WTC11 (cell line): ENCODE measurements at regions not wholly inside any gene's neighbourhood (a gene's known extent, or its start where the extent isn't known, plus 50 kb on each side); places are given as distances from the start of the nearest gene placed in this dataset.

Source experiments
- CREM ChIP-seq: sonication (generic); formaldehyde crosslinking; IDR thresholded peaks from 2 replicates; pipeline ENCODE4 v1.8.1; 2022; ENCODE audit warnings: mild to moderate bottlenecking, missing genetic modification reagents, moderate library complexity
- CTCF ChIP-seq: fragments of 200-600 bp; IDR thresholded peaks from 2 replicates; pipeline ENCODE4 v1.8.0; 2022; ENCODE audit warnings: antibody characterized with exemption
- FOXP1 ChIP-seq: sonication (generic); formaldehyde crosslinking; IDR thresholded peaks from 2 replicates; pipeline ENCODE4 v1.8.0; 2022; ENCODE audit warnings: missing genetic modification reagents, mild to moderate bottlenecking, moderate library complexity, borderline replicate concordance
- FOXP4 ChIP-seq: sonication (generic); formaldehyde crosslinking; IDR thresholded peaks from 2 replicates; pipeline ENCODE4 v1.8.0; 2022; ENCODE audit warnings: mild to moderate bottlenecking, missing genetic modification reagents
- JUN ChIP-seq: sonication (generic); formaldehyde crosslinking; IDR thresholded peaks from 2 replicates; pipeline ENCODE4 v1.8.0; 2023; ENCODE audit warnings: mild to moderate bottlenecking, missing genetic modification reagents
- MAX ChIP-seq: sonication (generic); formaldehyde crosslinking; IDR thresholded peaks from 2 replicates; pipeline ENCODE4 v1.8.0; 2022; ENCODE audit warnings: mild to moderate bottlenecking, missing genetic modification reagents
- NFYB ChIP-seq: sonication (generic); formaldehyde crosslinking; conservative IDR thresholded peaks from 2 replicates; pipeline ENCODE4 v1.8.0; 2022; ENCODE audit warnings: low read depth, missing genetic modification reagents
- PRDM15 ChIP-seq: sonication (generic); formaldehyde crosslinking; IDR thresholded peaks from 2 replicates; pipeline ENCODE4 v1.8.0; 2022; ENCODE audit warnings: missing genetic modification reagents
- SP1 ChIP-seq: sonication (generic); formaldehyde crosslinking; conservative IDR thresholded peaks from 2 replicates; pipeline ENCODE4 v1.8.1; 2022; ENCODE audit warnings: missing genetic modification reagents
- ZNF232 ChIP-seq: sonication (generic); formaldehyde crosslinking; IDR thresholded peaks from 2 replicates; pipeline ENCODE4 v1.8.0; 2022; ENCODE audit warnings: mild to moderate bottlenecking, missing genetic modification reagents
- ZNF671 ChIP-seq: fragments of 250-450 bp; sonication (Bioruptor Pico); IDR thresholded peaks from 2 replicates; pipeline ENCODE4 v1.8.0; 2021; ENCODE audit warnings: mild to moderate bottlenecking

- no peak for TF ChIP-seq FOXP4 (CRISPR knock-in tag)
- no peak for TF ChIP-seq MAX
- TF ChIP-seq FOXP1: no peak
- no peak for TF ChIP-seq JUN (CRISPR knock-in tag)
- TF ChIP-seq CREM: no peak
- no peak for TF ChIP-seq SP1 (CRISPR knock-in tag)
- no peak for TF ChIP-seq CTCF
- TF ChIP-seq PRDM15 (CRISPR knock-in tag): no peak
- TF ChIP-seq ZNF232 (CRISPR knock-in tag): no peak
- no peak for TF ChIP-seq NFYB (CRISPR knock-in tag)
- no peak for TF ChIP-seq ZNF671 (CRISPR knock-in tag)
These were observed 123.0 kb downstream of the FOXD1 start for GRCh38 chr5:73325546-73325945.
